ENCODE measurements at regions not wholly inside any gene's neighbourhood (a gene's known extent, or its start where the extent isn't known, plus 50 kb on each side); places are given as distances from the start of the nearest gene placed in this dataset.

GRCh38 chr13:32932376-32932775 lies 83.8 kb upstream of the KL start (continued):
- no peak for TF ChIP-seq POLR2AphosphoS5 (IDR thresholded peaks at IDR 0.05; ENCODE audit: low read depth, low read length)
- TF ChIP-seq RAD21 (IDR thresholded peaks at IDR 0.05; ENCODE audit: low read depth), result no peak
- no peak for TF ChIP-seq ZFX (IDR thresholded peaks at IDR 0.05)
- no peak for TF ChIP-seq EZH2phosphoT487 (IDR thresholded peaks at IDR 0.05; ENCODE audit: borderline replicate concordance)

DNA sequence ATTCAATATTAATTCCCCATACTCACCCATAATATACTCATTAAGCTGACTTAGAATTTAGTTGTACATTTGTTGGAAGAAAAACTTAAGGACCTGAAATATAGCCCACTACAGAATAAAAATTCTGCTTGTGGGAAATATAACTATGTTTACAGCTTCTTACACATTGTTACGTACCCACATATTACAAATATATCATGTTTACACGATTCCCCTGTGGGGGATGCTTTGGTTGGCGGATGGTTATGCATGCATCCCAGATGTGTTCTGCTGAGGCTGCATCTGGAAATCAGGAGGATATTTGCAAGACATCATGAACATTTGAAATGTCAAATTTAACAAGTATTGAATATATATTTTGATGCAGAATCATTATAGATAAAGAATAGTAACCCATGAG lies 79.5 kb upstream of the KL start:
- no peaks in the 10 kb centered on the region for H3K79me2 ChIP-seq (ENCODE audit: insufficient read depth, low read length)
- H3K4me1 ChIP-seq (ENCODE audit: control insufficient read depth in 1 of 2, insufficient read depth in 2 of 2, low read length in 2 of 2), result no peaks in the 10 kb centered on the region
- POLR2A ChIA-PET, result no interaction called here
- no peaks in the 10 kb centered on the region for H3K27me3 ChIP-seq (ENCODE audit: insufficient read depth, low read length)
- H2AFZ ChIP-seq (ENCODE audit: low read depth, low read length, poor library complexity, severe bottlenecking), result no peak overlapping the region
- no peak for DNase-seq (ENCODE audit: low read depth, low spot score)
- H3K4me2 ChIP-seq (ENCODE audit: low read length), result no peak overlapping the region
- BruUV-seq (replicated peaks), result no TSS peak
- H3K4me3 ChIP-seq (replicated peaks in 1 of 2; ENCODE audit: low read depth in 1 of 2, low read length in 2 of 2), result no peak overlapping the region
- TF ChIP-seq JUND (IDR thresholded peaks at IDR 0.05), result no peak
- no peaks in the 10 kb centered on the region for H4K20me1 ChIP-seq (ENCODE audit: insufficient read depth)
- intact Hi-C loops (cut with micrococcal nuclease), result no loop called here
- no peaks in the 10 kb centered on the region for H3K36me3 ChIP-seq (ENCODE audit: control insufficient read depth in 1 of 2, insufficient read depth in 2 of 2, low read length in 2 of 2)
- no peak for ATAC-seq
- no peak overlapping the region for H3K27ac ChIP-seq (ENCODE audit: low read depth, low read length)
- no peaks in the 10 kb centered on the region for H3K9me3 ChIP-seq (ENCODE audit: control insufficient read depth in 1 of 2, insufficient read depth in 1 of 2, low read depth in 1 of 2, low read length in 2 of 2)
- H3K9me2 ChIP-seq (ENCODE audit: insufficient read depth), result no peaks in the 10 kb centered on the region
- RAD21 ChIA-PET (ENCODE audit: low non-redundant PET in 1 of 2, low total read pairs in 2 of 2, uncharacterized antibody in 2 of 2, unreplicated experiment in 2 of 2), result no interaction called here
- CTCF ChIA-PET, result no interaction called here
- H3K9ac ChIP-seq (ENCODE audit: low read length), result no peak overlapping the region

DNA sequence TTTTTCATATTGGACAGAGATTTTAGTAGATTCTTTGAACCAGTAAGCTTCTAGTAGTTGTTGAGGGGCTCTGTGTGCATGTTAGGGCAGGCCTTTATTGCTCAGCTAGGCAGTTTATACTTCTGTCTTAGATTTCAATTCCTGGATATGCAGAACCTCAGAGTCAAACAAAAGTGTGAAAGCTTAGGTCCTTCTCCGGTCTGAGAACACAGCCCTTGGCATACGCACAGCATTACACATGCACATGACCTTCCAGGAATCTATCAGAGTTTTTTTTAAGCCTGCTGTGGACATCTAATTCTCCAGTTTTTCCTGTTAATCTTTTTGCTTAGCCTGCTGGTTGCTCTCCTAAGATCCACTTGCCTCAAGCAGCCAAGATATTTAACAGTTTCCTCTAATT lies 77.9 kb upstream of the KL start:
- ChIA-PET CTCF (no interaction called here), RAD21 (ENCODE audit: low non-redundant PET in 1 of 2, low total read pairs in 2 of 2, uncharacterized antibody in 2 of 2, unreplicated experiment in 2 of 2) (no interaction called here), POLR2A (no interaction called here)
- no peaks in the 10 kb centered on the region for H3K9me3 ChIP-seq (ENCODE audit: control insufficient read depth in 1 of 2, insufficient read depth in 1 of 2, low read depth in 1 of 2, low read length in 2 of 2)
- no peaks in the 10 kb centered on the region for H3K79me2 ChIP-seq (ENCODE audit: insufficient read depth, low read length)
- H3K4me3 ChIP-seq (replicated peaks in 1 of 2; ENCODE audit: low read depth in 1 of 2, low read length in 2 of 2), result no peak overlapping the region
- H4K20me1 ChIP-seq (ENCODE audit: insufficient read depth), result no peaks in the 10 kb centered on the region
- no peaks in the 10 kb centered on the region for H3K36me3 ChIP-seq (ENCODE audit: control insufficient read depth in 1 of 2, insufficient read depth in 2 of 2, low read length in 2 of 2)
- no peak overlapping the region for H3K9ac ChIP-seq (ENCODE audit: low read length)
- intact Hi-C loops (cut with micrococcal nuclease), result no loop called here
- no peak overlapping the region for H3K27ac ChIP-seq (ENCODE audit: low read depth, low read length)
- no peaks in the 10 kb centered on the region for H3K4me1 ChIP-seq (ENCODE audit: control insufficient read depth in 1 of 2, insufficient read depth in 2 of 2, low read length in 2 of 2)
- no peak overlapping the region for H3K4me2 ChIP-seq (ENCODE audit: low read length)
- no peak for TF ChIP-seq CEBPB (IDR thresholded peaks at IDR 0.05; ENCODE audit: low read depth)
- TF ChIP-seq ZFX (IDR thresholded peaks at IDR 0.05), result no peak
- no peak for TF ChIP-seq SIN3A (IDR thresholded peaks at IDR 0.05; ENCODE audit: low read depth)
- H3K9me2 ChIP-seq (ENCODE audit: insufficient read depth), result no peaks in the 10 kb centered on the region
- ATAC-seq (no peak), DNase-seq (ENCODE audit: low read depth, low spot score) (no peak)
- no peaks in the 10 kb centered on the region for H3K27me3 ChIP-seq (ENCODE audit: insufficient read depth, low read length)
- BruUV-seq (replicated peaks), result no TSS peak
- no peak overlapping the region for H2AFZ ChIP-seq (ENCODE audit: low read depth, low read length, poor library complexity, severe bottlenecking)

Data from HCT116 (cell line).